ENCODE measurements at regions not wholly inside any gene's neighbourhood (a gene's known extent, or its start where the extent isn't known, plus 50 kb on each side); places are given as distances from the start of the nearest gene placed in this dataset.

GRCh38 chr20:52766645-52767435, 205.3 kb upstream of the TSHZ2 start:
- TF ChIP-seq CTCF (IDR thresholded peaks at IDR 0.05): no peak
- no peaks in the 10 kb centered on the region for H3K27me3 Mint-ChIP-seq (ENCODE audit: low read depth)

GRCh38 chr20:52763321-52763853, 208.8 kb upstream of the TSHZ2 start:
- no peaks in the 10 kb centered on the region for H3K4me1 Mint-ChIP-seq (ENCODE audit: low read depth)
- H3K36me3 Mint-ChIP-seq (ENCODE audit: low read depth): no peaks in the 10 kb centered on the region
- TF ChIP-seq CTCF (IDR thresholded peaks at IDR 0.05): no peak
- H3K27ac Mint-ChIP-seq (ENCODE audit: unreplicated experiment): no peak overlapping the region
- no peak overlapping the region for H3K4me3 Mint-ChIP-seq (ENCODE audit: unreplicated experiment)
- DNase-seq (ENCODE audit: low spot score): no peak
- peaks cover 4% of the 10 kb centered on the region for H3K9me3 Mint-ChIP-seq (ENCODE audit: low read depth)
- no peaks in the 10 kb centered on the region for H3K27me3 Mint-ChIP-seq (ENCODE audit: low read depth)

More at GRCh38 chr20:52766645-52767435, 205.3 kb upstream of the TSHZ2 start:
- H3K4me3 Mint-ChIP-seq (ENCODE audit: unreplicated experiment): no peak overlapping the region
- H3K4me1 Mint-ChIP-seq (ENCODE audit: low read depth): no peaks in the 10 kb centered on the region
- DNase-seq (ENCODE audit: low spot score): no peak
- H3K36me3 Mint-ChIP-seq (ENCODE audit: low read depth): no peaks in the 10 kb centered on the region
- peaks cover 4% of the 10 kb centered on the region for H3K9me3 Mint-ChIP-seq (ENCODE audit: low read depth)
- no peak overlapping the region for H3K27ac Mint-ChIP-seq (ENCODE audit: unreplicated experiment)

GRCh38 chr20:52761867-52762266, 210.3 kb upstream of the TSHZ2 start:
- no peak for TF ChIP-seq CTCF (IDR thresholded peaks at IDR 0.05)
- Mint-ChIP-seq H3K27me3 (ENCODE audit: low read depth) (no peaks in the 10 kb centered on the region), H3K27ac (ENCODE audit: unreplicated experiment) (no peak overlapping the region), H3K4me1 (ENCODE audit: low read depth) (no peaks in the 10 kb centered on the region), H3K9me3 (ENCODE audit: low read depth) (peaks cover 4% of the 10 kb centered on the region), H3K36me3 (ENCODE audit: low read depth) (no peaks in the 10 kb centered on the region), H3K4me3 (ENCODE audit: unreplicated experiment) (no peak overlapping the region)
- no peak for DNase-seq (ENCODE audit: low spot score)

GRCh38 chr20:52760791-52761190, 211.4 kb upstream of the TSHZ2 start:
- TF ChIP-seq CTCF (IDR thresholded peaks at IDR 0.05): no peak
- Mint-ChIP-seq H3K4me3 (ENCODE audit: unreplicated experiment) (no peak overlapping the region), H3K27ac (ENCODE audit: unreplicated experiment) (no peak overlapping the region), H3K36me3 (ENCODE audit: low read depth) (no peaks in the 10 kb centered on the region), H3K9me3 (ENCODE audit: low read depth) (no peaks in the 10 kb centered on the region), H3K4me1 (ENCODE audit: low read depth) (no peaks in the 10 kb centered on the region), H3K27me3 (ENCODE audit: low read depth) (no peaks in the 10 kb centered on the region)
- no peak for DNase-seq (ENCODE audit: low spot score)

- peaks cover 7% of the 10 kb centered on the region for H3K9me3 Mint-ChIP-seq (ENCODE audit: low read depth)
- H3K27ac Mint-ChIP-seq (ENCODE audit: unreplicated experiment): no peak overlapping the region
- no peaks in the 10 kb centered on the region for H3K27me3 Mint-ChIP-seq (ENCODE audit: low read depth)
- no peak for TF ChIP-seq CTCF (IDR thresholded peaks at IDR 0.05)
- no peaks in the 10 kb centered on the region for H3K4me1 Mint-ChIP-seq (ENCODE audit: low read depth)
- H3K36me3 Mint-ChIP-seq (ENCODE audit: low read depth): no peaks in the 10 kb centered on the region
- no peak for DNase-seq (ENCODE audit: low spot score)
- no peak overlapping the region for H3K4me3 Mint-ChIP-seq (ENCODE audit: unreplicated experiment)
Measured at GRCh38 chr20:52757411-52757810, 214.7 kb upstream of the TSHZ2 start.
